RWPE2 (cell line): ENCODE measurements at regions not wholly inside any gene's neighbourhood (a gene's known extent, or its start where the extent isn't known, plus 50 kb on each side); places are given as distances from the start of the nearest gene placed in this dataset.

ENCODE experiments used
- ATAC-seq: fragments of 200-7000 bp; cut with Tn5 transposase; 3 replicates; pipeline ENCODE4 v1.9.1; 2021; ENCODE audit warnings: low read depth
- DNase-seq: peaks from one replicate; pipeline ENCODE4 v3.0.0-alpha.2; 2020; ENCODE audit warnings: low spot score
- H3K27ac ChIP-seq: fragments of 450-650 bp; 2 replicates; pipeline ENCODE4 v1.5.1; 2017; ENCODE audit warnings: mild to moderate bottlenecking; ENCODE audit not compliant: poor library complexity, severe bottlenecking
- H3K27me3 ChIP-seq: fragments of 250-450 bp; sonication (Bioruptor Pico); 2 replicates; pipeline ENCODE4 v1.5.1; 2021; ENCODE audit warnings: mild to moderate bottlenecking, moderate library complexity; ENCODE audit not compliant: insufficient read depth, poor library complexity, severe bottlenecking
- H3K36me3 ChIP-seq: fragments of 250-450 bp; sonication (Bioruptor Pico); 2 replicates; pipeline ENCODE4 v1.5.1; 2020; ENCODE audit warnings: low read depth, mild to moderate bottlenecking, moderate library complexity
- H3K4me1 ChIP-seq: fragments of 250-450 bp; sonication (Bioruptor Pico); 2 replicates; pipeline ENCODE4 v1.5.1; 2021; ENCODE audit warnings: mild to moderate bottlenecking, moderate library complexity; ENCODE audit not compliant: insufficient read depth, poor library complexity, severe bottlenecking
- H3K4me3 ChIP-seq: fragments of 250-450 bp; sonication (Bioruptor Pico); 2 replicates; pipeline ENCODE4 v1.5.1; 2021; ENCODE audit warnings: mild to moderate bottlenecking, moderate library complexity; ENCODE audit not compliant: severe bottlenecking
- H3K9me3 ChIP-seq: fragments of 250-450 bp; sonication (Bioruptor Pico); 2 replicates; pipeline ENCODE4 v1.5.1; 2021; ENCODE audit warnings: mild to moderate bottlenecking, moderate library complexity; ENCODE audit not compliant: severe bottlenecking
- TF ChIP-seq, protein P1 (sequence below): fragments of 450-650 bp; IDR thresholded peaks from one replicate; pipeline ENCODE4 v1.5.1; 2017; ENCODE audit warnings: mild to moderate bottlenecking, moderate library complexity; ENCODE audit not compliant: poor library complexity, severe bottlenecking

DNA sequence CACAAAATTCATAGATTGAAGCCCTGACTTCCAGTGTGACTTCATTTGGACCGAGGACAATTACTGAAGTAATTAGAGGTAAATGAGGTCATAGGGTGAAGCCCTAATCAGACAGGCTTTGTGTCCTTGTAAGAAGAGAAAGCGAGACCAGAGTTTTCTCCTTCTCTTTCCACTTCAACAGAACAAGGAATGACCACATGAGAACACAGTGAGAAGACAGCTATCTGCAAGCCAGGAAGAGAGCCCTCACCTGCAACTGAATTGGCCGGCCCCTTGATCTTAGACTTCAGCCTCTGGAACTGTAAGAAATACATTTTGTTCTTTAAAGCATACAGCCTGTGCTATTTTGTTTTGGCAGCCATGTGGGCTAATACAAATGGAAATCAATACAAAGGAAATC lies 67.1 kb upstream of the PRKG2 start:
- Histone ChIP-seq H3K27me3 (no peaks in the 10 kb centered on the region), H3K4me1 (no peaks in the 10 kb centered on the region), H3K4me3 (no peak overlapping the region), H3K36me3 (no peaks in the 10 kb centered on the region), H3K9me3 (no peaks in the 10 kb centered on the region), H3K27ac (no peak overlapping the region)
- ATAC-seq (no peak), DNase-seq (no peak)
- TF ChIP-seq, protein P1, sequence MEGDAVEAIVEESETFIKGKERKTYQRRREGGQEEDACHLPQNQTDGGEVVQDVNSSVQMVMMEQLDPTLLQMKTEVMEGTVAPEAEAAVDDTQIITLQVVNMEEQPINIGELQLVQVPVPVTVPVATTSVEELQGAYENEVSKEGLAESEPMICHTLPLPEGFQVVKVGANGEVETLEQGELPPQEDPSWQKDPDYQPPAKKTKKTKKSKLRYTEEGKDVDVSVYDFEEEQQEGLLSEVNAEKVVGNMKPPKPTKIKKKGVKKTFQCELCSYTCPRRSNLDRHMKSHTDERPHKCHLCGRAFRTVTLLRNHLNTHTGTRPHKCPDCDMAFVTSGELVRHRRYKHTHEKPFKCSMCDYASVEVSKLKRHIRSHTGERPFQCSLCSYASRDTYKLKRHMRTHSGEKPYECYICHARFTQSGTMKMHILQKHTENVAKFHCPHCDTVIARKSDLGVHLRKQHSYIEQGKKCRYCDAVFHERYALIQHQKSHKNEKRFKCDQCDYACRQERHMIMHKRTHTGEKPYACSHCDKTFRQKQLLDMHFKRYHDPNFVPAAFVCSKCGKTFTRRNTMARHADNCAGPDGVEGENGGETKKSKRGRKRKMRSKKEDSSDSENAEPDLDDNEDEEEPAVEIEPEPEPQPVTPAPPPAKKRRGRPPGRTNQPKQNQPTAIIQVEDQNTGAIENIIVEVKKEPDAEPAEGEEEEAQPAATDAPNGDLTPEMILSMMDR, result no peak

DNA sequence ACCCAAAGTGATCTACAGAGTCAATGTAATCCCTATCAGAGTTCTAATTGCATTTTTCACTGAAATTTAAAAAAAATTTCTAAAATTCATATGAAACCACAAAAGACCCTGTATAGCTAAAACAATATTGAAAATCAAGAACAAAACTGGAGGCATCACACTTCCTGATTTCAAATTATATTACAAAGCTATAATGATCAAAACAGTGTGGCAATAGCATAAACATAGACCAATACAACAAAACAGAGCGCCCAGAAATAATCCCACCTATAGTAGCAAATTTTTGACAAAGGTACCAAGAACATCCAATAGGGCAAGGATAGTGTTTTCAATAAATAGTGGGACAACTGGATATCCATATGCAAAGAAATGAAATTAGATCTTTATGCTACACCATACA lies 59.4 kb upstream of the PRKG2 start:
- no peak overlapping the region for H3K4me3 ChIP-seq
- H3K27ac ChIP-seq, result no peak overlapping the region
- H3K36me3 ChIP-seq, result no peaks in the 10 kb centered on the region
- DNase-seq (no peak), ATAC-seq (no peak)
- no peaks in the 10 kb centered on the region for H3K27me3 ChIP-seq
- no peaks in the 10 kb centered on the region for H3K9me3 ChIP-seq
- no peaks in the 10 kb centered on the region for H3K4me1 ChIP-seq
- TF ChIP-seq, protein P1, result no peak

DNA sequence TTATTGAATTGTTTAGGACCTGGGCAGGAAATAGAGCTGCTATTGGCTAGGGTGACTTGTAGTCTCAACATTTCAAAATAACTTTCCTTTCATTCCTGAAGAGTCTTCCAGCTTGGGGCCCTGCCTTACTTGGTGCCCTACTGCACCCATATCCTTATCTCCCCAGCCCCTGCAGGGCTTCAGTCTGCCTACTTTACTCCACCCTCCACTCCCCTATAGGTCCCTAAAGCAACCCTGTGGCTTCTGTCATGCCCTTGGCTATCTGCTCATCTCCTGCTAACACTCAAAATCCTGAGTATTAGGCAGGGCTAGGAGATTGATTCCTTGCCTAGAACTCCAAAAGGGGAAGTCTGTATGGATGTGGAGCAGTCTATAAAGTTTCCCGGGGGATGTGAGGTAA lies 57.6 kb upstream of the PRKG2 start:
- Histone ChIP-seq H3K4me1 (no peaks in the 10 kb centered on the region), H3K9me3 (no peaks in the 10 kb centered on the region), H3K27me3 (no peaks in the 10 kb centered on the region), H3K27ac (no peak overlapping the region), H3K36me3 (no peaks in the 10 kb centered on the region), H3K4me3 (no peak overlapping the region)
- no peak for ATAC-seq
- DNase-seq, result no peak
- TF ChIP-seq, protein P1, result no peak
